Esophagus muscularis mucosa (tissue), 4 donors: ENCODE measurements at regions not wholly inside any gene's neighbourhood (a gene's known extent, or its start where the extent isn't known, plus 50 kb on each side); places are given as distances from the start of the nearest gene placed in this dataset.

Experiments used
- EP300 ChIP-seq: sonication (generic); formaldehyde crosslinking; IDR thresholded peaks from one replicate; pipeline ENCODE4 v1.6.1; 2017; ENCODE audit warnings: antibody characterized with exemption
- POLR2A ChIP-seq: fragments of 450-650 bp; IDR thresholded peaks from one replicate; pipeline ENCODE4 v1.6.1; 2017; ENCODE audit warnings: antibody characterized with exemption, moderate library complexity, mild to moderate bottlenecking, low read depth
- POLR2AphosphoS5 ChIP-seq, 2 donors: sonication (generic); formaldehyde crosslinking; IDR thresholded peaks; one replicate each; pipeline ENCODE4 v1.6.1; 2017; ENCODE audit warnings: antibody characterized with exemption in 2 of 2
- TF ChIP-seq, protein P1 (sequence below), 3 experiments: fragments of 200-600 bp in 2 of 3; fragments of 450-650 bp in 1 of 3; sonication (generic) in 2 of 3; IDR thresholded peaks; one replicate each; pipeline ENCODE4 v1.5.1; 2017 to 2019; ENCODE audit warnings: antibody characterized with exemption in 3 of 3, mild to moderate bottlenecking in 2 of 3, moderate library complexity in 1 of 3

- TF ChIP-seq, protein P1, sequence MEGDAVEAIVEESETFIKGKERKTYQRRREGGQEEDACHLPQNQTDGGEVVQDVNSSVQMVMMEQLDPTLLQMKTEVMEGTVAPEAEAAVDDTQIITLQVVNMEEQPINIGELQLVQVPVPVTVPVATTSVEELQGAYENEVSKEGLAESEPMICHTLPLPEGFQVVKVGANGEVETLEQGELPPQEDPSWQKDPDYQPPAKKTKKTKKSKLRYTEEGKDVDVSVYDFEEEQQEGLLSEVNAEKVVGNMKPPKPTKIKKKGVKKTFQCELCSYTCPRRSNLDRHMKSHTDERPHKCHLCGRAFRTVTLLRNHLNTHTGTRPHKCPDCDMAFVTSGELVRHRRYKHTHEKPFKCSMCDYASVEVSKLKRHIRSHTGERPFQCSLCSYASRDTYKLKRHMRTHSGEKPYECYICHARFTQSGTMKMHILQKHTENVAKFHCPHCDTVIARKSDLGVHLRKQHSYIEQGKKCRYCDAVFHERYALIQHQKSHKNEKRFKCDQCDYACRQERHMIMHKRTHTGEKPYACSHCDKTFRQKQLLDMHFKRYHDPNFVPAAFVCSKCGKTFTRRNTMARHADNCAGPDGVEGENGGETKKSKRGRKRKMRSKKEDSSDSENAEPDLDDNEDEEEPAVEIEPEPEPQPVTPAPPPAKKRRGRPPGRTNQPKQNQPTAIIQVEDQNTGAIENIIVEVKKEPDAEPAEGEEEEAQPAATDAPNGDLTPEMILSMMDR (IDR thresholded peaks at IDR 0.05), result no peak
- TF ChIP-seq POLR2A (no peak), POLR2AphosphoS5 (IDR thresholded peaks at IDR 0.05) (no peak), EP300 (no peak)
These were observed 140.7 kb downstream of the HTR1B start for GRCh38 chr6:77322604-77323003.
